GM21737 (cell line): ENCODE measurements at regions not wholly inside any gene's neighbourhood (a gene's known extent, or its start where the extent isn't known, plus 50 kb on each side); places are given as distances from the start of the nearest gene placed in this dataset.
"Not testable (repeated sequence)": the region's sequence is repeated elsewhere in the genome, so short reads cannot be mapped to it uniquely, and the experiment has no call there.

ENCODE experiments used
- ATAC-seq: cut with Tn5 transposase; IDR thresholded peaks from one replicate; pipeline ENCODE4 v1.9.1; 2021; ENCODE audit warnings: mild to moderate bottlenecking, moderate library complexity; ENCODE audit not compliant: unreplicated experiment

- no peak for ATAC-seq
These were observed 934.8 kb upstream of the SPRY2 start for GRCh38 chr13:81275666-81276258.

DNA sequence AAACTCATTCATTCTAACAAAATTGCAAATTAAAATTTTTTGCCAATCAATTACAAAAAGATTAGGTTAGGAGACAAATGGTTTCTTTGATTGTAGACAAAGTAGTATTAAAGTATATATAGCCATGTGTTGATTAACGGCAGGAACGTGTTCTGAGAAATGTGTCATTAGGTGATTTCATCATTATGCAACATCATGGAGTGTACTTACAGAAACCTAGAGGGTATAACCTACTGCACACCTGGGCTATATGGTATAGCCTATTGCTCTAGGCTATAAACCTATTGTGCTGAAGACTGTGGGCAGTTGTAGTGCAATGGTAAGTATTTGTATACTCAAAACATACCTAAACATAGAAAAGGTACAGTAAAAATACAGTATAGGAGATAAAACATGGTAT is 906.8 kb upstream of the SPRY2 start:
- no peak for ATAC-seq

DNA sequence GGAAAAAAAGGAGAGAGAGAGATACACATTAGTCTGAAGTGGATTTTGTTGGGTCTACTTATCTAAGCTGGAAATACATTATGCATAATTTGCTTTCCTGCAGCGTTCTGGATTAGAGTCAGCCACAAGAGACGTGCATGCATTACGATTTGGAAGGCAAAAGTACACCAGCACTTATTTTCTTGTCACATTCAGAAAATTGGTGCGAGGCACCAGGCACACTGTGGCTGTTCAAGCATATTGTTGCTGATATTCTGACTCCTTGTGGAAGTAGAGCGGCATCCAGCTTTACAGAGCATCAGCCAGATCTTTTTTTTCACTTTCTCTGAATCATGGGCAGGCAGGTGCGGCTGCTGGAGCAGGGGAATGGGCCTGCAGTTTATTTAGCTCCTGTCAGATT is 905.6 kb upstream of the SPRY2 start:
- ATAC-seq = no peak

DNA sequence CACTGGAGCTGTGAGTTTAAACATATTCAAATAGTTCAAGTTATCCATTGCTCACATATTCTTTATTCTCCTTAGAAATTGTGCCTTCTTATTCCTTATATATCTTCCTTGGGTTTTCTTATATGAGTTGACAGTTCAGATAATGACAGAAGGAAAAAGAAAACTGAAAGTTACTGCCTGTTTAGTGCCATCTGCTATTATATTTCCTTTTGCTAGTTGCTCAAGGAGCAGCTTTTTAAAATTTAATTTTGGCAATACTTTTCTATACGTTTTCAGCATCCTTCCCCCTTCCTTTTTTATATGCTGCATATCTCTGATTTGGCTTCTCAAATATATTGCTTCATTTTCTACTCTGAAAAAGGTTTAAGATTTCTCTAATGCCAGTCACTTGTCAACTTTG is 903.1 kb upstream of the SPRY2 start:
- no peak for ATAC-seq

- ATAC-seq = no peak
These were observed 889.5 kb upstream of the SPRY2 start for GRCh38 chr13:81230386-81230785.

DNA sequence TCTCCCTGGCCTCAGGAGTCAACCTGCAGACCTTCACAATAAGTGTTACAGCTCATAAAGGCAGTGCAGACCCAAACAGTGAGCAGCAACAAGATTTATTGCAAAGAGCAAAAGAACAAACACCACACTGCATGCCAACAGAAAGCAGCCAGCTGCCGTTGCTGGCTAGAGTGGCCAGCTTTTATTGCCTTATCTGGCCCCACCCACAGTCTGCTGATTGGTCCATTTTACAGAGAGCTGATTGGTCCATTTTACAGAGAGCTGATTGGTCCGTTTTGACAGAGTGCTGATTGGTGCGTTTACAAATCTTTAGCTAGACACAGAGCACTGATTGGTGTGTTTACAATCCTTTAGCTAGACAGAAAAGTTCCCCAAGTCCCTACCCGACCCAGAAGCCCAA is 885.9 kb upstream of the SPRY2 start:
- ATAC-seq = not testable (repeated sequence)

- no peak for ATAC-seq
These were observed 883.4 kb upstream of the SPRY2 start for GRCh38 chr13:81224209-81224833.

DNA sequence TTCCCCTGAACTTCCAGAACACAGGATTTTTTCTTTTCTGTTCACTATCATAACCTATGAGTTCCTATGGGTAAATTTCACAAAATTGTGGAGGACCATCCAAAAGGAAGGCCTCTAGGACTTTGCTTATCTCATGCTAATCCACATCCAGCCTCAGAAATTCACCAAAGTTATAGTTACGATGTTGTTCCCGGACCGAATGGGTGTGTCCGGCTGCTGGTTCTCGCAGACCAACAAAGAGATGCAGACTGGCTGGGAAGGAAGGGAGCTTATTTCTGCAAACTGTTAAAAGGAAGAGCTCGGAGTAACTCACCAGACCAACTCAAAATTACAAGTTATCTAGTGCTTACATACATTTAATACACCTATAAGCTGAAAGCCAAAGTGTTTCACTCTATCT is 882.9 kb upstream of the SPRY2 start:
- no peak for ATAC-seq

DNA sequence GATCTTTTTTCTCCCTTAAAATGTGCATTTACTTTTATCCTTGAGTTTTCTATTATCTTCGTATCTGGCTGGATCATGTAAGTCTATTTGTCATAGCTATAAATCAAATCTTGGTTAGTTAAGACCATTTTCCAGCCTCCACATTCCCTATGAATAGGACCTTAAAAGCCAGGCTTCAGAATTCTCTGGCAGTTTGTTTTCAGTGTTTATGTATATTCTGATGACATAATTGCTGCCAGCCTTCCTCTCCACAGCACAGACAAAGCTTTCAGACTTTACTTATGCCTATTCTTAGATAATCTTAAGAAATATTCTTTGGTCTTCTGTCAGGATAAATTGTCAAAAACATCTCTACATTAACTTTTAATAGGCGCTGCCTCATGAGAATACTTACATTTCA is 870.8 kb upstream of the SPRY2 start:
- ATAC-seq = no peak

DNA sequence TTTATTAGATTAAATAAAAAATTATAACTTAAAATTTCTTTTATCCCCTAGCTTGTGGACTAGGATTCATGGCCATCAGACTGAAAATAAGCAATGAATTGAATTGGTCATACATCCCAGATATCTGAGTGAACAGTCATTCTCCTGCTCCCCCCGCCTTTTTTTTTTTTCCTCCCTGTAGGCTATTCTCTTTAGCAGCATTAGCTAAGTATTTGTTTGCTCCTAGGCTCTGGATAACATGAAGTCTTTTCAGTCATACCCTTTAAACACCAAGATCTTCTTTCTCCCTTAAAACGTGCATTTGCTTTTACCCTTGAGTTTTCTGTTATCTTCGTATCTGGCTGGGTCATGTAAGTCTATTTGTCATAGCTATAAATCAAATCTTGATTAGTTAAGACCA is 866.7 kb upstream of the SPRY2 start:
- no peak for ATAC-seq

GRCh38 chr13:81207231-81207630 is 866.3 kb upstream of the SPRY2 start:
- ATAC-seq = no peak

- no peak for ATAC-seq
These were observed 862.9 kb upstream of the SPRY2 start for GRCh38 chr13:81203783-81204182.

DNA sequence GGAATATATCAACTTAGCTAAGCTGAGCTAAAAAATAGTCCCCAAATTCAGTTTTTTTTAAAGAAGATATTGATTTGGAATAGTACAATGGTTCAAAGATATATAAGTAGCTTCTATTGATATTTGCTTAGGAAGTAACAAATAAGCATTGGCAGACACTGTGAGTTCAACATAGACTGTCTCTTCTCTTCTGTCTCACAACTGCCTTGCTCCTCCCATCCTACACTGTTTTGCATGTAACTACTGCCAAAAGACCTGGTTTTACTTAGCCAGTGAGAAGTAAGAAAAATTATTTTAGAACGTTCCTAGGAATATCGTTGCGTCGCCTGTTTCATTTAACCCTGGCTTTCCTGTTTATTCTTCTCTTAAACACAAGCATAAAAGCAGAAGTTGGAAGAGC is 859.0 kb upstream of the SPRY2 start:
- no peak for ATAC-seq

- ATAC-seq = no peak
These were observed 857.0 kb upstream of the SPRY2 start for GRCh38 chr13:81197966-81198365.

GRCh38 chr13:81197483-81197882 is 856.6 kb upstream of the SPRY2 start:
- ATAC-seq = no peak

GRCh38 chr13:81194362-81194761 is 853.4 kb upstream of the SPRY2 start:
- no peak for ATAC-seq

- ATAC-seq = no peak
These were observed 843.8 kb upstream of the SPRY2 start for GRCh38 chr13:81184556-81185265.

DNA sequence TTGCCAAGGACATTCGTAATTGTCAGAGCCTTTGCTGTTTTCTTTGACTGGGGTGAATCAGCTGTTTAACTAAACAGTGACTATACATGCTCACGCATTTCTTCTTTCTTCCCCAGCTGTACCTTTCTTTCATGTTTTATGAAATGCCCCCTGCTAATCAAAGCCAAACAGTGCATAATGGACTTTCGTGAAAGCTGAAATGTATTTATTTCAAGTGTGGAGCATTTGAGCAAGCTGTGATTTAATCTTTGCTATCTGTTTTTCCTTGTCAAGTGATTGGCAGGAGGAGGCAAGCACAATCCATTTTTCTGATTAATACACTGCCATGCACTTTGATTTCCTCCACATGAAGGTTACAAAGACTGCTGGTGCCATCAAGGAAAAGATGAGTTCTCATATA is 831.7 kb upstream of the SPRY2 start:
- ATAC-seq = no peak

DNA sequence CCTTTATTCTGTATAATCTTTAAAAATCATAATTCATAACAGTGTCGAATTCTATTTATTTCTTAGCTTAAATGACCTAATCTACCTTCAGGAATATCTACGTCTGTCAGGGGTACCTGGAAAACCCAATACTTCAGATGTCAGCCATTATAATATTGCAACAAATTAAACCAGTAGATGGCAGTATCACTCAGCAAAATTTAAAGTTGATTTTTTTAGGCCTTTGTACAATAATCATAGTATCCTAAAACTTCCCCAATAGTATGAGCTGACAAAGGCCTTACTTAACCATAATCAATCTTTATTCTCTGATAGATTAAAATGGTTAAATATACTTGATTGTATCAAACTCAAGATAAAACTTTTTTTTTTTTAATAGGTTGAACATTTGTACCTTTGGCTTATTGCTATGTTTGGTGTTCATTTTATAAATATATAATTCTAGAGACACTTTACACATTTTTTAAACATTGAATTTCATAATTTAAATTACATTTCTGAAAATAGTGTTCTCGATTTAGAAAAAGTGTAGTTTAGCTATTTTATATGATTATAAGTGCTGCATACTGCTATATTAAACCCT is 830.2 kb upstream of the SPRY2 start:
- ATAC-seq = no peak

GRCh38 chr13:81163823-81164222 is 822.9 kb upstream of the SPRY2 start:
- not testable (repeated sequence) for ATAC-seq

- ATAC-seq = no peak
These were observed 812.6 kb upstream of the SPRY2 start for GRCh38 chr13:81153478-81153877.

- ATAC-seq = no peak
These were observed 807.9 kb upstream of the SPRY2 start for GRCh38 chr13:81148822-81149221.
